ENCODE measurements at regions not wholly inside any gene's neighbourhood (a gene's known extent, or its start where the extent isn't known, plus 50 kb on each side); places are given as distances from the start of the nearest gene placed in this dataset.
"Not testable (repeated sequence)": the region's sequence is repeated elsewhere in the genome, so short reads cannot be mapped to it uniquely, and the experiment has no call there.

GRCh38 chr2:131832917-131833316 lies 305.2 kb downstream of the CCDC74A start:
- TF ChIP-seq TAF1 (IDR thresholded peaks at IDR 0.05; ENCODE audit: low read depth, low read length); KDM1A (IDR thresholded peaks at IDR 0.05; ENCODE audit: borderline replicate concordance, low read length); RAD21 (IDR thresholded peaks at IDR 0.05 in 1 of 2, conservative IDR thresholded peaks at IDR 0.05 in 1 of 2; ENCODE audit: low read depth in 2 of 2, low read length in 2 of 2); CBX5 (IDR thresholded peaks at IDR 0.05; ENCODE audit: low read depth, low read length): not testable (repeated sequence)
